WTC11 (cell line): ENCODE measurements at regions not wholly inside any gene's neighbourhood (a gene's known extent, or its start where the extent isn't known, plus 50 kb on each side); places are given as distances from the start of the nearest gene placed in this dataset.

Experiments
- ATAC-seq: fragments of 200-7000 bp; cut with Tn5 transposase; 2 replicates; pipeline ENCODE4 v1.10.0; 2021; ENCODE audit warnings: mild to moderate bottlenecking, moderate library complexity
- CTCF ChIA-PET: fragments of 300-600 bp; sonication (Branson Sonifier 250); formaldehyde crosslinking; loops from one replicate; lab custom pipeline; 2021; ENCODE audit warnings: antibody characterized with exemption; lab: Charles Lee
- POLR2A ChIA-PET: fragments of 350-600 bp; sonication (Branson Sonifier 250); formaldehyde crosslinking; loops from one replicate; lab custom pipeline; 2021; ENCODE audit warnings: antibody characterized with exemption; lab: Charles Lee
- DNase-seq: peaks from one replicate; pipeline ENCODE4 v3.0.0; 2021; ENCODE audit warnings: low spot score
- H3K27ac Mint-ChIP-seq: 2 replicates; pipeline ENCODE4 v1.8.0; 2021; ENCODE audit warnings: mixed read lengths
- H3K27me3 Mint-ChIP-seq: 2 replicates; pipeline ENCODE4 v1.8.0; 2021; ENCODE audit warnings: low read depth, mild to moderate bottlenecking, moderate library complexity, mixed read lengths
- H3K36me3 Mint-ChIP-seq: 2 replicates; pipeline ENCODE4 v1.8.0; 2021; ENCODE audit warnings: mixed read lengths
- H3K4me1 Mint-ChIP-seq: 2 replicates; pipeline ENCODE4 v1.8.0; 2022; ENCODE audit warnings: mixed read lengths
- H3K4me3 Mint-ChIP-seq: 2 replicates; pipeline ENCODE4 v1.8.0; 2021; ENCODE audit warnings: mild to moderate bottlenecking, moderate library complexity, mixed read lengths
- H3K9me3 Mint-ChIP-seq: 2 replicates; pipeline ENCODE4 v1.8.0; 2021; ENCODE audit warnings: mixed read lengths
- ATF1 ChIP-seq: sonication (generic); formaldehyde crosslinking; IDR thresholded peaks from 2 replicates; pipeline ENCODE4 v1.8.1; 2023; ENCODE audit warnings: mild to moderate bottlenecking, moderate library complexity, missing genetic modification reagents
- GRHL2 ChIP-seq: fragments of 250-450 bp; sonication (Bioruptor Pico); IDR thresholded peaks from 2 replicates; pipeline ENCODE4 v1.8.0; 2022; ENCODE audit warnings: mild to moderate bottlenecking, moderate library complexity; ENCODE audit not compliant: insufficient replicate concordance, severe bottlenecking
- OVOL2 ChIP-seq: fragments of 250-450 bp; sonication (Bioruptor Pico); IDR thresholded peaks from 2 replicates; pipeline ENCODE4 v1.9.0; 2021; ENCODE audit warnings: mild to moderate bottlenecking, borderline replicate concordance
- RORB ChIP-seq: fragments of 250-450 bp; sonication (Bioruptor Pico); IDR thresholded peaks from 2 replicates; pipeline ENCODE4 v1.9.0; 2021; ENCODE audit warnings: mild to moderate bottlenecking
- TCF7 ChIP-seq: sonication (generic); formaldehyde crosslinking; IDR thresholded peaks from 2 replicates; pipeline ENCODE4 v1.8.0; 2022; ENCODE audit warnings: mild to moderate bottlenecking, low read depth, missing genetic modification reagents, moderate library complexity
- ZNF121 ChIP-seq: sonication (generic); formaldehyde crosslinking; IDR thresholded peaks from 2 replicates; pipeline ENCODE4 v1.8.0; 2023; ENCODE audit warnings: missing genetic modification reagents
- ZNF138 ChIP-seq: sonication (generic); formaldehyde crosslinking; conservative IDR thresholded peaks from 2 replicates; pipeline ENCODE4 v1.8.1; 2022; ENCODE audit warnings: mild to moderate bottlenecking, moderate library complexity, missing genetic modification reagents
- ZNF219 ChIP-seq: sonication (generic); formaldehyde crosslinking; IDR thresholded peaks from 2 replicates; pipeline ENCODE4 v1.8.0; 2023; ENCODE audit warnings: missing genetic modification reagents, mild to moderate bottlenecking, borderline replicate concordance
- ZNF263 ChIP-seq: sonication (generic); formaldehyde crosslinking; IDR thresholded peaks from 2 replicates; pipeline ENCODE4 v1.8.1; 2022; ENCODE audit warnings: low read depth, mild to moderate bottlenecking, moderate library complexity, missing genetic modification reagents
- TF ChIP-seq, protein P1 (sequence below): sonication (generic); formaldehyde crosslinking; IDR thresholded peaks from 2 replicates; pipeline ENCODE4 v1.8.1; 2022; ENCODE audit warnings: missing genetic modification reagents, borderline replicate concordance
- TF ChIP-seq, protein P2 (sequence below): sonication (generic); formaldehyde crosslinking; IDR thresholded peaks from 2 replicates; pipeline ENCODE4 v1.8.0; 2022; ENCODE audit warnings: mild to moderate bottlenecking, missing genetic modification reagents
- TF ChIP-seq, protein P3 (sequence below): fragments of 200-600 bp; IDR thresholded peaks from 2 replicates; pipeline ENCODE4 v1.8.0; 2022; ENCODE audit warnings: antibody characterized with exemption
- TF ChIP-seq, protein P4 (sequence below): sonication (generic); formaldehyde crosslinking; IDR thresholded peaks from 2 replicates; pipeline ENCODE4 v1.8.0; 2023; ENCODE audit warnings: missing genetic modification reagents, mild to moderate bottlenecking, borderline replicate concordance
- TF ChIP-seq, protein P5 (sequence below): sonication (generic); formaldehyde crosslinking; IDR thresholded peaks from 2 replicates; pipeline ENCODE4 v1.8.1; 2022; ENCODE audit warnings: mild to moderate bottlenecking, missing genetic modification reagents, moderate library complexity, borderline replicate concordance

DNA sequence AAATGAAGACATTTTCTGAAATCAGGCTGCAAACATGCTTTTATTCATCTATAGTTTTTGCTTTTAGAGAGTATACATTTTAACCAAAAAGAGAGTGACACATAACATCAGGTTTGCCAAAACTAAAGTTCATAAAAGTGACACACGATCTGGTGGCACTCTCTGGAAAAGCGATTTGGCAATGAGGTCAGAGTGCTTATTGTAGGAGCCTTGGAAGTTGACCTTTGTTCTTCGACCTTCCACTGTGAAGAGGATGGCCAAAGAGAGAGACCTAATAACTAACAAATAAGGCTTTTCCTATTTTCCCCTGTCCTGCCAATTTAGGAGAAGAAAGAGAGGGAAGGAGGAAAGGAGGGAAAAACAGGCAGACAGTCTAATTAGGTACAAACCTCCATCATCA lies 230.1 kb downstream of the SIM1 start:
- no peak for TF ChIP-seq TCF7 (CRISPR knock-in tag)
- TF ChIP-seq OVOL2 (CRISPR knock-in tag), result no peak
- no peak for TF ChIP-seq GRHL2
- TF ChIP-seq, protein P1, sequence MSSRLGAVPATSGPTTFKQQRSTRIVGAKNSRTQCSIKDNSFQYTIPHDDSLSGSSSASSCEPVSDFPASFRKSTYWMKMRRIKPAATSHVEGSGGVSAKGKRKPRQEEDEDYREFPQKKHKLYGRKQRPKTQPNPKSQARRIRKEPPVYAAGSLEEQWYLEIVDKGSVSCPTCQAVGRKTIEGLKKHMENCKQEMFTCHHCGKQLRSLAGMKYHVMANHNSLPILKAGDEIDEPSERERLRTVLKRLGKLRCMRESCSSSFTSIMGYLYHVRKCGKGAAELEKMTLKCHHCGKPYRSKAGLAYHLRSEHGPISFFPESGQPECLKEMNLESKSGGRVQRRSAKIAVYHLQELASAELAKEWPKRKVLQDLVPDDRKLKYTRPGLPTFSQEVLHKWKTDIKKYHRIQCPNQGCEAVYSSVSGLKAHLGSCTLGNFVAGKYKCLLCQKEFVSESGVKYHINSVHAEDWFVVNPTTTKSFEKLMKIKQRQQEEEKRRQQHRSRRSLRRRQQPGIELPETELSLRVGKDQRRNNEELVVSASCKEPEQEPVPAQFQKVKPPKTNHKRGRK, result no peak
- ATAC-seq, result no peak
- CTCF ChIA-PET, result no interaction called here
- Mint-ChIP-seq H3K27me3 (no peaks in the 10 kb centered on the region), H3K36me3 (no peaks in the 10 kb centered on the region), H3K27ac (no peak overlapping the region), H3K4me3 (no peak overlapping the region), H3K9me3 (no peaks in the 10 kb centered on the region), H3K4me1 (peaks cover 50% of the 10 kb centered on the region)
- DNase-seq, result no peak
- POLR2A ChIA-PET, result no interaction called here

DNA sequence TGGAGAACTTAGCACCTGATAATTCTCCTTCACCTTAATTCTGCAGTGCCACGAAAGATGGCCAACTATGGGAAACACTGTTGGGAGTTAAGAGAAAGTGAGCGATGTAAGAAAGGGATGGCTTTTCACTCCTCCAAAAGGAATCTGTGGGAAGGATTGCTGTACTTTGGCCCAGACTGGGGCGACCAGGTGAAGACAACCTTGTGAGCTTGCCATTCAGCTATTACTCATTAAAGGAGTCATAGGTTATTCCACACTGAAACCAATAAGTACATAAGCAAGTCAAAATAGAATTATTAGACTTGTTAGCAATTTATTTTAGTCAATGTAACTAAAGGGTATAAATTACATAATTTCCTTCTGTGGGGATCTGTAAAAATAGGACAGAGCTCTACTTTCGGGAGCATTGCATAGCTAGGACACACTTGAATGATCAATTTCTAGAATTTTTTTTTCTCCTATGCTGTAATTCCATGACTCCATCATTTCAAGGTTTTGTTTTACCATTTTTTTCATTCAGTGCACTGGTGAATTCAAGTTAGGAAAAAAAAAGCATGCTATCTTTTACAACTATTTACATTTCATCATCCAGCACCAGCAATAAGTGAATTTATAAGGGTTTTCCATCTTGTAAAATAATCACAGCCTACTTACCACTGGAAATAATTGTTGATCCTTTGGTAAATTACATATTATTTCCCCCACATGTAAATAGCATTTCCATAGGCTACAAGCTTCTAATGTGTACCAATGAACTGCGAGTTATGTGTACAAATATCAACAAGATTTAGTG lies 231.7 kb downstream of the SIM1 start:
- DNase-seq (no peak), ATAC-seq (no peak)
- H3K36me3 Mint-ChIP-seq, result no peaks in the 10 kb centered on the region
- peaks cover 60% of the 10 kb centered on the region for H3K4me1 Mint-ChIP-seq
- ChIA-PET CTCF (interaction anchor here (1.2 kb wide), 1 partner anchor 228 kb away, joined by 4 read pairs; no protein-coding TSS in a partner anchor), POLR2A (no interaction called here)
- H3K27ac Mint-ChIP-seq, result no peak overlapping the region; the same call in 1 of the 2 replicates
- H3K4me3 Mint-ChIP-seq, result no peak overlapping the region
- TF ChIP-seq ZNF138 (CRISPR knock-in tag) (no peak), RORB (no peak), OVOL2 (CRISPR knock-in tag) (no peak), ATF1 (no peak)
- TF ChIP-seq, protein P2, sequence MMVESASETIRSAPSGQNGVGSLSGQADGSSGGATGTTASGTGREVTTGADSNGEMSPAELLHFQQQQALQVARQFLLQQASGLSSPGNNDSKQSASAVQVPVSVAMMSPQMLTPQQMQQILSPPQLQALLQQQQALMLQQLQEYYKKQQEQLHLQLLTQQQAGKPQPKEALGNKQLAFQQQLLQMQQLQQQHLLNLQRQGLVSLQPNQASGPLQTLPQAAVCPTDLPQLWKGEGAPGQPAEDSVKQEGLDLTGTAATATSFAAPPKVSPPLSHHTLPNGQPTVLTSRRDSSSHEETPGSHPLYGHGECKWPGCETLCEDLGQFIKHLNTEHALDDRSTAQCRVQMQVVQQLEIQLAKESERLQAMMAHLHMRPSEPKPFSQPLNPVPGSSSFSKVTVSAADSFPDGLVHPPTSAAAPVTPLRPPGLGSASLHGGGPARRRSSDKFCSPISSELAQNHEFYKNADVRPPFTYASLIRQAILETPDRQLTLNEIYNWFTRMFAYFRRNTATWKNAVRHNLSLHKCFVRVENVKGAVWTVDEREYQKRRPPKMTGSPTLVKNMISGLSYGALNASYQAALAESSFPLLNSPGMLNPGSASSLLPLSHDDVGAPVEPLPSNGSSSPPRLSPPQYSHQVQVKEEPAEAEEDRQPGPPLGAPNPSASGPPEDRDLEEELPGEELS, result no peak
- peaks cover 6% of the 10 kb centered on the region; the same call in 1 of the 2 replicates for H3K27me3 Mint-ChIP-seq
- H3K9me3 Mint-ChIP-seq, result no peaks in the 10 kb centered on the region

DNA sequence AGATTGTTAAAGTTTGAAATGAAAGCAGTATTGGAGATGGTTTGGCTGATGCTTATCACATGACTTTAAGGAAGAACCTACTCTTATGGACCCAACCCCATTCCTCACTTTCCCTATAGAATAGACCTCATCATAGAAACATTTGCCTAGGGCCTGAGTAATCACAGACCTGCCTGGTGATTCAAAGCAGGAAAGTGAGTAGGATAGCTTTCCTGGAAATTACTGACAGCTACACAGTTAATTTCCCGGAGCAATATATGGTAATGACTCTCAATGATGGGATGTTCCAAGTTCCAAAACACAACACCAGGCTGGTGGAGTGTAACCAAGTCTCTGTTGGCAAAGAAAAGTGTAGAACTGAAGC lies 233.8 kb downstream of the SIM1 start:
- Mint-ChIP-seq H3K36me3 (no peaks in the 10 kb centered on the region), H3K4me3 (no peak overlapping the region), H3K9me3 (no peaks in the 10 kb centered on the region), H3K4me1 (peaks cover 45% of the 10 kb centered on the region), H3K27ac (no peak overlapping the region), H3K27me3 (peaks cover 6% of the 10 kb centered on the region; the same call in 1 of the 2 replicates)
- TF ChIP-seq, protein P3, sequence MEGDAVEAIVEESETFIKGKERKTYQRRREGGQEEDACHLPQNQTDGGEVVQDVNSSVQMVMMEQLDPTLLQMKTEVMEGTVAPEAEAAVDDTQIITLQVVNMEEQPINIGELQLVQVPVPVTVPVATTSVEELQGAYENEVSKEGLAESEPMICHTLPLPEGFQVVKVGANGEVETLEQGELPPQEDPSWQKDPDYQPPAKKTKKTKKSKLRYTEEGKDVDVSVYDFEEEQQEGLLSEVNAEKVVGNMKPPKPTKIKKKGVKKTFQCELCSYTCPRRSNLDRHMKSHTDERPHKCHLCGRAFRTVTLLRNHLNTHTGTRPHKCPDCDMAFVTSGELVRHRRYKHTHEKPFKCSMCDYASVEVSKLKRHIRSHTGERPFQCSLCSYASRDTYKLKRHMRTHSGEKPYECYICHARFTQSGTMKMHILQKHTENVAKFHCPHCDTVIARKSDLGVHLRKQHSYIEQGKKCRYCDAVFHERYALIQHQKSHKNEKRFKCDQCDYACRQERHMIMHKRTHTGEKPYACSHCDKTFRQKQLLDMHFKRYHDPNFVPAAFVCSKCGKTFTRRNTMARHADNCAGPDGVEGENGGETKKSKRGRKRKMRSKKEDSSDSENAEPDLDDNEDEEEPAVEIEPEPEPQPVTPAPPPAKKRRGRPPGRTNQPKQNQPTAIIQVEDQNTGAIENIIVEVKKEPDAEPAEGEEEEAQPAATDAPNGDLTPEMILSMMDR, result no peak
- no peak for TF ChIP-seq ATF1
- TF ChIP-seq ZNF263 (CRISPR knock-in tag), result no peak
- no peak for TF ChIP-seq ZNF121
- TF ChIP-seq ZNF219 (CRISPR knock-in tag), result no peak
- TF ChIP-seq, protein P2, result no peak
- TF ChIP-seq, protein P4, sequence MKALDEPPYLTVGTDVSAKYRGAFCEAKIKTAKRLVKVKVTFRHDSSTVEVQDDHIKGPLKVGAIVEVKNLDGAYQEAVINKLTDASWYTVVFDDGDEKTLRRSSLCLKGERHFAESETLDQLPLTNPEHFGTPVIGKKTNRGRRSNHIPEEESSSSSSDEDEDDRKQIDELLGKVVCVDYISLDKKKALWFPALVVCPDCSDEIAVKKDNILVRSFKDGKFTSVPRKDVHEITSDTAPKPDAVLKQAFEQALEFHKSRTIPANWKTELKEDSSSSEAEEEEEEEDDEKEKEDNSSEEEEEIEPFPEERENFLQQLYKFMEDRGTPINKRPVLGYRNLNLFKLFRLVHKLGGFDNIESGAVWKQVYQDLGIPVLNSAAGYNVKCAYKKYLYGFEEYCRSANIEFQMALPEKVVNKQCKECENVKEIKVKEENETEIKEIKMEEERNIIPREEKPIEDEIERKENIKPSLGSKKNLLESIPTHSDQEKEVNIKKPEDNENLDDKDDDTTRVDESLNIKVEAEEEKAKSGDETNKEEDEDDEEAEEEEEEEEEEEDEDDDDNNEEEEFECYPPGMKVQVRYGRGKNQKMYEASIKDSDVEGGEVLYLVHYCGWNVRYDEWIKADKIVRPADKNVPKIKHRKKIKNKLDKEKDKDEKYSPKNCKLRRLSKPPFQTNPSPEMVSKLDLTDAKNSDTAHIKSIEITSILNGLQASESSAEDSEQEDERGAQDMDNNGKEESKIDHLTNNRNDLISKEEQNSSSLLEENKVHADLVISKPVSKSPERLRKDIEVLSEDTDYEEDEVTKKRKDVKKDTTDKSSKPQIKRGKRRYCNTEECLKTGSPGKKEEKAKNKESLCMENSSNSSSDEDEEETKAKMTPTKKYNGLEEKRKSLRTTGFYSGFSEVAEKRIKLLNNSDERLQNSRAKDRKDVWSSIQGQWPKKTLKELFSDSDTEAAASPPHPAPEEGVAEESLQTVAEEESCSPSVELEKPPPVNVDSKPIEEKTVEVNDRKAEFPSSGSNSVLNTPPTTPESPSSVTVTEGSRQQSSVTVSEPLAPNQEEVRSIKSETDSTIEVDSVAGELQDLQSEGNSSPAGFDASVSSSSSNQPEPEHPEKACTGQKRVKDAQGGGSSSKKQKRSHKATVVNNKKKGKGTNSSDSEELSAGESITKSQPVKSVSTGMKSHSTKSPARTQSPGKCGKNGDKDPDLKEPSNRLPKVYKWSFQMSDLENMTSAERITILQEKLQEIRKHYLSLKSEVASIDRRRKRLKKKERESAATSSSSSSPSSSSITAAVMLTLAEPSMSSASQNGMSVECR (CRISPR knock-in tag), result no peak
- TF ChIP-seq, protein P5, sequence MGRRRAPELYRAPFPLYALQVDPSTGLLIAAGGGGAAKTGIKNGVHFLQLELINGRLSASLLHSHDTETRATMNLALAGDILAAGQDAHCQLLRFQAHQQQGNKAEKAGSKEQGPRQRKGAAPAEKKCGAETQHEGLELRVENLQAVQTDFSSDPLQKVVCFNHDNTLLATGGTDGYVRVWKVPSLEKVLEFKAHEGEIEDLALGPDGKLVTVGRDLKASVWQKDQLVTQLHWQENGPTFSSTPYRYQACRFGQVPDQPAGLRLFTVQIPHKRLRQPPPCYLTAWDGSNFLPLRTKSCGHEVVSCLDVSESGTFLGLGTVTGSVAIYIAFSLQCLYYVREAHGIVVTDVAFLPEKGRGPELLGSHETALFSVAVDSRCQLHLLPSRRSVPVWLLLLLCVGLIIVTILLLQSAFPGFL (CRISPR knock-in tag), result no peak
- ChIA-PET POLR2A (no interaction called here), CTCF (interaction anchor here (1.2 kb wide), 1 partner anchor 115 kb away, joined by 4 read pairs; no protein-coding TSS in a partner anchor)
- ATAC-seq, result no peak
- no peak for DNase-seq
